Eye (tissue), 1 donor: ENCODE measurements at regions not wholly inside any gene's neighbourhood (a gene's known extent, or its start where the extent isn't known, plus 50 kb on each side); places are given as distances from the start of the nearest gene placed in this dataset.
A peak's percentile ranks its signal among the peaks of the same experiment; 100 is the strongest.

Experiments
- DNase-seq: peaks from one replicate; pipeline ENCODE4 v3.0.0-alpha.2; 2015

DNA sequence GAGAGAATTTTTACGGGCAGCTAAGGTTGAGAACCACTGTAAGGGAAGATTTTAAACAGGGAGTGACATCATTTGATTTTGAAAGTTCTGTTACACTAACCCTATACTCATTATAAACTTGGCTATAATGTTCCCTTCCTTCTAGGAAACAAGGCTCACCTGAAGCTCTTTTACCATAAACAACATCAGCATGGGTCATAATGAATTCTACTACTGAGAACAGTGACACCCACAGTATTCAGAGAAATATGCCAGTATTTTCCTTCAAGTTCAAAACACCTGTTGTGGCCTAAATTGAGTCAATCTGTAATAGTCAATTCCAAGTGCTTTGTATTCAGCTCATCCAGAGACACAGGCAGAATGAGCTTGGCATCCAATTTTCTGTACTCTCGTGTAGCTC lies 175.3 kb upstream of the STT3B start:
- no peak for DNase-seq

DNA sequence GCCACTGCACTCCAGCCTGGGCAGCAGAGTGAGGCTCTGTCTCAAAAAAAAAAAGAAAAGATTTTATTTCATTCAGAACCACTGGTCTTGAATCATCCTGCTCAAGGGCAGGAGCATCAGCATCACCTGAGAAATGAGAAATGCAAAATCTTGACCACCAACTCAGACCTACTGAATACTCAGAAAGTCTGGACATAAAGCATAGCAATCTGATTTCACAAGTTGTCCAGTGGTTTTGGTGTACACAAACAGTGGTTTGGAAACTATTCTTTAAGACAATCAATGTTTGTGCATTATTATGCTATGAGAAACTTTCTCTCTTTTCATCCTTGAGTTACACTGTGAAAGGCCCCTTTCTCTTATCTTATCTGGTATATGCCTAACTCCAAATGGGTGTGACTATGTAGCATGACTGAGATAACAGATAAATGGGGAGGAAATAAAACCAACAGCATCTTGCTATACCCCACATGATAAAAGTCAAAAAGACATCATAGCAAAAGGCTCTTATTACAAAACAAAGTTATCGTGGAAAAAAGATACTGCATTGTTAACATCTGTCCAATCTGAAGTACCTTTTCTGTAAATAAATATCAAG lies 174.2 kb upstream of the STT3B start:
- no peak for DNase-seq

DNA sequence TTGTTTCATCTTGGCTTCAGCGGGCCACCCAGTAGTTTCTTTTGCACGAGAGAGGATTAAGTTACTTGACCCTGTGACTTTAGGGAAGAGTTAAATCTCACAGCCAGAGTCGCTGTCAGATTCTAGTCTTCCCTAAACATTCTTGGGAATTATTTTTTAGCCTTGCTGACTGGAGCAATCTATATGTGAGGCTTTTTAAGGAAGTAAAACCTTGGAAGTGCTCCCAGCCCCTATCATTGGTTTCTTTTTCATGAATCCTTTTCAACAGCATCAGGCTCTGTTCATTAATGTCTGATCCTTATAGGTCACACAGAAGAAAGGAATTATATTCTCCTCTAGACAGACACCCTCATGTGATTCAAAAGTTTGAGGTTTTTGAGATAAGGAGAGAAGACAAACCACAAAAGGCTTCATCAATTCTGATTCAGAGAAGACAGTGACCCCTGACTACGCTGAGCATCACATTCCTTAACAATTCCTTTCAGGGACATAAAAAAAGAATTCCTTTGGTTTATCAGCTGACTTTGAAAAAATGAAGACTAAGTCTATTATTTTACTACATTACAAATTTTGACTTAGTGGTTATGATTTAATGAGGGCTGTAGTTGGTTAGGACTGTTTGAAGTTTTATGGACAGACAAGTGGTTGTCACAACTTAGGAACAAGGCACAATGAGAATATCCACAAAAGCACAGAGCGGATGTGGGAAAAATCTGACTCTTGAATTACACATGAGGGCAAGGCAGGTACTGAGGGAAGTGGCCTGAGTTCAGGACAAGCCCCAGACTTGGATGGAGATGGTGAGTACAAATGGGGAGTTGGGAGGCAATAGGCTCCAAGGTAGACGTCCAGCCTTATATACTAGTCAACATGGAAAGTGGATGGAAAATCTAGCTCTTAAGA lies 171.1 kb upstream of the STT3B start:
- peak; percentile 19 for DNase-seq

DNA sequence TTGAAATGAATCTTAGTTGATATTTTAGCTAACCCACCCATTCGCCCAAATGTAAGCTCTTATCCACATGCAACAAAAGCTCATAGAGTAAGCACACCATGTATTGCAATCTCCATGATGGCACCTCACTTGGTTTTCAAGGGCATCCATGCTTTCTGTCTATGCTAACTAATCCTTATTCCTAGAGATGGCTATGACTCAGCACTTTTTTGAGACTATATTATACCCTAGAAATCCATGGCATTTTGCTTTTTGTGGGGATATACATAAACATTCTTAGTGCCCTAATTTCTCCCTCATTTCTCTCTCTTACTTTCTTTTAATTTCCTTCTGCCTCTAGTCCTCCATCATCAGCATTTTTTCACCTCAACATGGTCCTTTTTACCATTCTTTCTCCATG lies 168.5 kb upstream of the STT3B start:
- DNase-seq, result no peak

DNA sequence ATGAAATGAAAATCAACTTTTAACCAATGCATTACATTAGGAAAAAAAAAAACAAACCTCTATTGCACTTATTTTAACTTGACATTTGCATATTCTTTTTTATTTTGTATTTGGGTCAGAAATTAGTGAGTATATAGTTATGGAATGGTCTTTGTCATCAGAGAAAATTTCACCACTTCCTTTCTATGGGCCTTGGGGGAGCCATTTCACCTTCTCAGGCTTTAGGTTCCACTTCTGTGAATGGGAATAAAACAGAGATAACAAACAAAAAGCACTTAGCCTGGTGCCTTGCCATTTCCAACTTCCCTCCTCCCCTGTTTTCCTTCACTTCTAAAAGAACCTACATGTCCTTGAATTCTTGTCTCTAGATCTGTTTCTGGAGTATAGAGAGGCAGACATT lies 168.0 kb upstream of the STT3B start:
- DNase-seq, result no peak

DNA sequence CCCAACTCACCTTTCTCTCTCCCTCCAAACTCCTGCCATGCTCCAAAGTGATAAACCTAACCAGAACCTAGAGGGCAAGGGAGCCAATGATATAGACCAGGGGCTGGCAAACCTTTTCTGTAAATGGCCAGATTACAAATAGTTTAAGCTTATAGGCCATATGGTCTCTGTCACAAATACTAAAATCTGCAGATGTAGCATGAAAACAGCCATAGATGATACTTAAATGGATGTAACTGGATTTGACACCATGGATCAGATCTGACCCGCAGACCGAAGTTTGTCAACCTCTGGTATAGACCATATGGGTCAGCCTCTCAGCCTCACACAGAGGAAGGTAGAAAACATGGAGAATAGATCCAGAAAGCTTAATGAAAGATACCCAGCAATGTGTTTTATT lies 165.2 kb upstream of the STT3B start:
- DNase-seq, result no peak

DNA sequence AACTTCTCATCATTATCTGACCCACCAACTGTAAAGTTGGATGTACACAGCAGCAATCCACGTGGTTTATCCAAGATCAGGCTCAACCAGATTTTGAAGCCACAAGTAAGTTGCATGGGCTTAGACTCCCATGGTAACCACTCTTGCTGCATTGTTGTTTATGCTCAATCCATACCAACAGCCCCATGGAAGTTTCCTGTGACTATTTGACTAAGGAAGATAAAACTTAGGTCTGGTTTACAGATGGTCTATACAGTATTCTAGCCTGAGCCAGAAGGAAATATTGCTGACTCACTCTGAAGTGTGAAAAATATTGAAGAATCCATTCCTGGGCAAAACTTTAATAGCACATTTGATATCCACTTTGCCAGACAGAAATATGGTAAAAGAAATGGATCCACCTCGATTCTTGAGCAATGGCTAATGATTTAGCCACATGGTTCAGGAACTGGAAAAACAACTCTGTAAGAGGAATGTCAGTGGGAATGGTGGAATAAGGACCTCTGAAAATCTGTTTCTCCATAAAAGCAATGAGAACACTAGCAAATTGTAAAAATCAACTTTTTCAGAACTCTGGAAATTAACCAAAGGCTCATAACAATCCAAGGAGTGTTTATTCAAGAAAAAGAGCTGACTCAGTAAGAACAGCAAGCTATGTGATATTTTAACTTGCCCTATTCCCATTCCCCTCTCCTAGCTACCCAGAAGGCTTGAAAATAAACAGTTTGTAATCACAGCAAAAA lies 162.9 kb upstream of the STT3B start:
- no peak for DNase-seq

DNA sequence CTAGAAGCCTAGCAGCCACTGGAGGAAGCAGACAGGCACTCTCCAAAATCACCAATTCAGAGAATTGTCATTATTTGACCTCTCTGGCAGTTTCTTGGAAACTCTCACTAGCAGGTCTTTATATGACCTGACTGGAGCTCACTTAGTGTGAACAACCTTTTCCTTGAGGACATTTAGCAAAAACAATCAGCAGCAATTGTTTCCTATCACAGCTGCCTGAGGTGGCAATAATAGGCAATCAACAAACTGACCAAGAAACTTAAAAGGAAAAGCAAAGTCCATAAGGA lies 162.4 kb upstream of the STT3B start:
- DNase-seq, result no peak

DNA sequence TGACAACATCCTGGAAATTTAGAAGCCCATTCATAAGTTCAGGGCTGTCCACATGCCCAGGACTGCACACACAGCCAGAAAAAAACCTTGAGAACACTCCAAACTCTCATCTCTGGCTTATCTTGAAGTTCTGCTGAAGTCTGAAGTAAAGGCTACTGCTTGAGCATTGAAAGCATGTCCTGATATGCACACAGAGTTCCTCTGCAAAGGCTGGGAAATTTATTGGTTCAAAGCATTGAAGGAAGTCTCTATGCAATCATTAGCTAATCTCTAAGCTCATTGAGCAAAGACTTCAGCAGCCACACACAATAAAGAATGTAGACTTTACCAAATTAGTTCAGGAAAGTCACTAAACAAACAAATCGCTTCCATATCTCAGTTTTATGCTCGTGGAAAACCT lies 162.0 kb upstream of the STT3B start:
- DNase-seq, result no peak

DNA sequence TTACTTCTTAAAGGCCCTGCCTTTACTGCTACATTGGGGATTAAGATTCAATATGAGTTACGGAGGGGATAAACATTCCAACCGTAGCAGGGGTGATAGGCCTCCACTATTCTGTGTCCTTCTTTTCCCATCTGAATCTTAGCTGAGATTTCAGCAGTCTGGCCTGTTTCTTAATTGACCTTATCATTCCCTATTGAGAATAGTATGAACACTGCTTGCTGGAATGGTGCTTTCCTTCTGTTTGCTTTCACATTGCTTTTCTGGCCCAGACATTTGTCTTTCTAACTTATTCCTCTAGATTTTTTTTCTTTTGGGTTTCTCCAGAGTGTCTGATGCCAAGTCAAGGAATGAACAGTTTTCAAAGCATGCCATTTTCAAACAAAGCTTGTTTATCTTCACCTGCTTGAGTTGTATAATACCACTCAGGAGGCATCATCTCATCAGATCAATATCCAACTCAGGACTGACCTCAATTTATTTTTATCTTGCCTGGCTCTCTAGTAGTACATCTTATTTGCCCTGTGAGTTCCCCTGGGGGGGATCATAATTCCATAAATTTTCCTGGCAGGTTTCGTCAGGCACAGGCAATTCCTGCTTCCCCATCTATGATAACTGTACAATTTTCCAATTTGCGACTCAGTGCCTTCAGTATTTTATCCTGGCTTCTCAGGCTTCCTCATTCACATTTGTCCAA lies 161.1 kb upstream of the STT3B start:
- no peak for DNase-seq

DNA sequence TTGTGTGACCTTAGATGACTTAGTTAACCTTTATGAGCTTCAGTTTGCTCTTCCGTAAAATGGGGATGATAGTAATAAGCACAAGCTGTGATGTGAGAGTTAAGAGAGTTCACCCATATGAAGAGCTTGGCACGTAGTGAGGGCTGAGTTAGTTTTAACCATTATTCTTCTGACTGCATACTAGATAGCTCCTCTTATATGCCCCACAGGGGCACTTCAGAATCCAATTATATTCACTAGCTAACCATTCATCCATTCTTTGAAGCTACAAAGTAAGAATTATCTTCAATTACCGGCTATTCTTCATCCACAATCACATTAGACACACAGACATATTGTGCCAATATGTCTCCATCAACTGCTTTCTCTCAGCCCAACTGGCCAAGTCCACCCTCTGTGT lies 159.0 kb upstream of the STT3B start:
- DNase-seq, result no peak

DNA sequence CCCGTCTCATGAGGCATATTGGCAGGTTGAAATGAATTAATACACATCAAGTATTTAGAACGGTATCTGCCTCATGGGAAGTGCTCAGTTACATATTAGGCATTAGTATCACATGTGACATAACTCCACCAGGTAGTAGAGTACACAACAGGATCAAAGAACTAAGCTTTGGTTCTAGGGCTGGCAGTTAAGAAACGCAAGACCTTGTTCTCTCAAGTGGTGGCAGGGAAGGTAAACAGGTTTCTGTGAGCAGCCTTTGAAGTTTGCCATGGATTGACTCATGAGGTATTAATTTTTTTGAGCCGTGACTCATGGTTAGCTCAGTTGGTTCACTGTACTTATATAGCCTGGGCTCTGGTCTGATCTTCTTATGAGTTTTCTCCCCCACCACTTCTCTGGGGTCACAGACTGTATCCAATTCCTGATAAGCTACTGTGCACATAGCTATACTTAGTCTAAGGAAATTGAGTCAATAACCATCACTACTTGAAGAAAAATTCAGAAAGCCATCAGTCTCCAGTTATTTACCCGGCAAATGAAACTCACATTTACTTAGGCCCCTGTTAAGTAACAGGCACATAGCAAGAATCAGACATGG lies 155.6 kb upstream of the STT3B start:
- DNase-seq, result no peak

DNA sequence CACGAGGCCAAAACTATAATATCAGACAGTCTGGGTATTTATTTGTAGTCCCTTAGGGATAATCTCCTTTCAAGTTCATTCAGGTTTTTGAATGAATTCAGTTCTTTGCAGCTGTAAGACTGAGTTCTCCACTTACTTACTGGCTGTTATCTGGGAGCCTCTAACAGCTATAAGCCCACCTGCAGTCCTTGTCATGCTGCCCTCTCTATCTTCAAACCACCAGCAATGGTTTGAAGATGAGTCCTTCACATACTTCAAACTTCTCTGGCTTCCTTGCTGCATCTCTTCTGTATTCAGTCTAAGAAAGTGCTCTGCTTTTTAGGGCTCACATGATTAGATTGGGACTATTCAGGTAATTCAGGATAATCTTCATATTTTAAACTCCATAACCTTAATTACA lies 154.5 kb upstream of the STT3B start:
- DNase-seq, result no peak

DNA sequence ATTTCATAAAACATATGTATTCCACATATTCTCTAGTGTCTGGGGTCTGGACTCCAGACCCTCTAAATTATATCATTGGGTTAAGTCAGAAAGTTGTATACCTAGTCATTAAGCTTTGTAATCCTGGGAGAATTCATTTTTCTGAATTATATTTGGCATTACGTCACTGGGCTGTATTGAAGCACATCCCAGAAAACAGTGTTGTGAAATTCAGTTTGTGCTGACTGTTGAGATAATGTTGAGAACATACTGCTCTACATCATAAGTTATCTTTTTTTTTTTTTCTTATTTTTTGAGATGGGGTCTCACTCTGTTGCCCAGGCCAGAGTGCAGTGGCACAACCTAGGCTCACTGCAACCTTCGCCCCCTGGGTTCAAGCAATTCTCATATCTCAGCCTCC lies 153.1 kb upstream of the STT3B start:
- no peak for DNase-seq

DNA sequence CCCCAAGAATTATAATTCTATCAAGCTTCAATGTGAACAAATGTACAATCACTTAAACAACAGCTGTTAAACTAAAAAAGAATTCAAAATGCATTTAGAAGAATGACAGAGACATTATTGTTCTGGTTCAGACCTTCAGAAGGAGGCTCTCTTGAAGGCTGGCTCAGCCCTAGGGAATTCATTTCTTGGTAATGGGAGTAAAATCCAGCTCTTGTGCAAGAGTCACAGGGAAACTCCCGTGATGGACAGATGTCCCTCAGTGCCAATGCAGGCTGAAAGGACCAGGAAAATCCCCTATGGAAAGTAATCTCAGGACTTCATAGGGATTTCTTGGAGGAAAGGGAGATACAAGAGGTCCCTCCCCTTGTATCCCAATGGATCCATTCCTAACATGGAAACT lies 149.9 kb upstream of the STT3B start:
- no peak for DNase-seq

DNA sequence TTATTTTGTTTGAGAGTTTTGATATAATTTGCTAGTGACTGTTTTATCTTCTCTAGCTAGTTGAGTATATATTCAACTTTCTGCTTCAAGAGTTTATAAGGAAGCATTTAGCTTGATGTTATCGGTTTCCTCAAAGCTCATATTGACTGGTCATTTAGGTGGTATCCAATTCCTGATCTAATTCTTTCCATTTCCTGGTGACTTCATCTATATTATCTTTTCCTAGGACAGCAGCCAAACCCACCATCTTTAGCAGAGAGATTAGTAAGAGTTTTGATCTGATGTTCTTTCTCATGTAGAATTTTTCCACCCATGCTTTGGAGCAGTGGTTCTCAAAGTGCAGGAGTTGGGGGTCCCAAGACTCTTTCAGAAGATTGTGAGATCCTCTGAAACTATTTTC lies 148.6 kb upstream of the STT3B start:
- DNase-seq, result no peak

DNA sequence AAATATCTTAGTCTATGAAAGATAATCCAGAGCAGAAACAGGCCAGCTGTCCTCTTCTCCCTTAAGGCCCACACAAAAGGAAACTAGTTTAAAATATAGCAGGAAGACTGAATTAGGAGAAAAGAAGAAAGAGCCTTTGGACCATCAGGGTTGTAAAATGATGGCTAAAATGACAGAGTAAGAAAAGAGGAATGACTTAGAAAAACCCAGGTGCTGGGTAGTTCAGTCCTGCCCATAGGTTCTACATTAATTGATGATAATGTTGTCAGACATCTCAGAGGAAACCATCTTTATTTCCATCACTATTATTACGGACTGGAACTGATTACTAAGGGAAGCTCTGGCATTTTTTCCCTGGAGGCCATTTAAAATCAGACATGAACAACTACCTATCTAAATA lies 142.8 kb upstream of the STT3B start:
- no peak for DNase-seq

DNA sequence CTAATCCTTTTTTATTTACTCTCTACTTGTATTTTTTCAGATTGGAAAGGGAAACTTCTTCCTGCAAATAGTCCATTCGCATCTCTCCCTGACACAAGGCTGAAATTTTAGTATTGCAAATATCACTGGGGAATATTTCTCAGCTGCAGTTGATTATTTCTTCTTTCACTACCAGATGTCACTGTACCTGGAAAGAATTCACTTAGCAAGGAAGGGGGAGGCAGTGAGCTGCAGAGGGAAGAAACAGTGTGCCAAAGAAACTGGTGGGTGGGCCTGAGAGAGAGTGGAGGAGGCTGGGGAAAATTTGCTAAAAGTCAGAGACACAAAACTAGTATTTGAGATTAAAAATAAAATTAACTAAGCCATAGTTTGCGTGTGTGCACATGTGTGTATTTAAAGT lies 142.3 kb upstream of the STT3B start:
- DNase-seq, result no peak

DNA sequence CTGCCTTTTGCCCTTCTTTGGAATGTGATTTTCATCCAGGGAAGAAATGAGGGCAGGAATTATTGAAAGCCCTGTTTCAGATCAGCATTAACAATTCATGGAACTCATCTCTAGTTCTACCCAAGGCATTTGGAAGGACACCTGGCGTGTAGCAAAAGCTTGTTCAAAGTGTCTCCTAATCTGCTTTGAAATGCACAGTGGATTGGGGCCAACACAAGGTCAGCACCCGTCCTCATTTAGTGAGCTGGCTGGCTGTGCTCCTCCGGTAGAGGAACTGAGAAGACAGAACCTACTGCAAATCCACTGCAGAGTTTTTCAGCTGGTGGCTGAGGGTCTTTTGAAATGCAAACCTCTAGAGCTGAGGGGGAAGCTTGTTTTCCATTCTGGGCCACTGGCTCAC lies 141.6 kb upstream of the STT3B start:
- DNase-seq, result peak; percentile 27

DNA sequence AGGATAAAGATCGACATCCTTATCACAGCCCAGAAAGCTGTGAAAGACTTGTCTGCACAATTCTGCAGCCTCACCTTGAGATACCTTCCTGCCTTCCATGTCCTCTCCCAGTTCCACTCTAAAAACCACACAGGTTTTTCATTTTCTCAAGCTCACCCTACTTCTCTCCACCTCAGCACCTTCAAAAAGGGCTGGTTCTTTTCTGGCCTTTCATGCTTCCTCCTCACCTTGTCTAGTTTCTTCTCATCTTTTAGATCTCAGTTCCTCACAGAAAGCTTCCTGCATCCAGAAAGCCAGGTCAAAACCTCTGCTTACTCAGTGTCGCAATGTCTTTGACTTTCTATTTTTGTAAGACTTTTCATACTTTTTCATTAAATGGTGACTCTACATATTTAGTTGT lies 140.2 kb upstream of the STT3B start:
- no peak for DNase-seq

DNA sequence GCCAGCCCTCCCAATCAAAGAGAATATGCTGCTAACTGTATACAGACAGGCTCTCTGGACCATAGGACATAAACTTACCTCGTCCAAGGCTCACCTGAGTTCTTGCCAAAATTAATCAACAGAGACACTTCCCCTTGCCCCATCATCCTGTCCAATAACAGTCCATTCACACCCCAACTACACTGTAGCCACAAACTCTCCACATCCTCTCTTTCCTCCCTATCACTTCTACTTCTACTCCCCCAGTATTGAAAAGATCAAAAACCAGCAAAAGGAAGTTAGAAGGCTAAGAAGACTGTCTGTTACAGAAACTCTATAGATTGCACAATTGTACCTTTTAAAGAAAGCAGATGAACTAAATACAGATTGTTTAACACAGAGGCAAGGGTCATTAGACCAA lies 133.5 kb upstream of the STT3B start:
- DNase-seq, result no peak

DNA sequence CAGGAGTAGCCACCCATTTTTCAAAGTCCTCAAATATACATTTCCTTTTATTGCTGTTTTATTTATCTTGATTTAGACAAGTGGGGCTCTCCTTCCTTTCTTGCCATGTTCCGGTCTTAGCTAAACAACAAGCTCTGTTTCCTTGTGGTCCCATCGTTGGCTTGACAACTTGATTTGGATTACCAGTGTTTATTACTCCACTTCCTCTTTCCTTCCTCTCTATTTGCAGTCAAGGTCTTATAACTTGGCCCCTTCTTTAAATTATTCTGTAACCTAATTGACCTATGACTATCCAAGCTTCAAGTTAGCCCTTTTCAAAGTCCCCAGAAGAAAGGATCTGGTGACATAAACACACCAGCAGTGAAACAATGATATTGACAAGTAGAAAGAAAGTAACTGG lies 130.6 kb upstream of the STT3B start:
- DNase-seq, result no peak

DNA sequence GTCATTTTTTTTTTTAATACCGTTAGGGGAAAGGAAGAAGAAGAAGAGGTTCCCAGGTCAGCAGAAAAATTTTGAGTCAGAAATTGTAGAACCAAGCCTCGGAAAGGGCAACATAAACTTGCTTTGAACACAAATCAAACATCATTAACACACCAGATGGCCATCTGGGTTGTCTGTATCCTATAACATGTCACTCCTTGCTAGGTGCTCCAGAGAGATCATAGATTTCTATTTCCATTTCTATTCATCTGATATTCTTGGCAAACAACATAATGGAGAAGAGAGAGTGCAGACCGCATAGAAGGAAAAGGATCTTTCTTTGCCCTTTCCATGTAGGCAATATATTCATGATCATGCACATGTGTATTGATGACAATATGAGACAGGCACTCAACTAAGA lies 129.5 kb upstream of the STT3B start:
- no peak for DNase-seq
